ENCODE measurements at regions not wholly inside any gene's neighbourhood (a gene's known extent, or its start where the extent isn't known, plus 50 kb on each side); places are given as distances from the start of the nearest gene placed in this dataset.

DNA sequence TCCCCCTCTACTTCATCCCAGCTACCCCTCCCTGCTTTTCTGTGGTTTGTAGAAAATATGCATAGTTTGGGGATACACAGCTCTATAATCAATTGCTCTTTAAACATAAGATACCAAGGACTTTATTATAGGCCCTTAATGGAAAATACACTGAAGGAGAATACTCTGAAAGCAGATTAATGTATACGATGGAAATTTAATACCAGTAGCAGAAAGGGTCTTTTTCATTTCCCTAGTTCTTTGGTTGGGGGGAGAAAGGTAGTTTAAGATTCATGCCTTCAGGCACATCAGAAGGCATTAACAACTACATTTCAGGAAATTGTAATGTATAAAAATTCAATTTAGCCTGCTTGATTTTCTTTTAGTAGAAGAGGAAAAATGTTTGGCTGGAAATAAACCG, 452.9 kb upstream of the ZNF608 start:
- TF ChIP-seq, protein P1, sequence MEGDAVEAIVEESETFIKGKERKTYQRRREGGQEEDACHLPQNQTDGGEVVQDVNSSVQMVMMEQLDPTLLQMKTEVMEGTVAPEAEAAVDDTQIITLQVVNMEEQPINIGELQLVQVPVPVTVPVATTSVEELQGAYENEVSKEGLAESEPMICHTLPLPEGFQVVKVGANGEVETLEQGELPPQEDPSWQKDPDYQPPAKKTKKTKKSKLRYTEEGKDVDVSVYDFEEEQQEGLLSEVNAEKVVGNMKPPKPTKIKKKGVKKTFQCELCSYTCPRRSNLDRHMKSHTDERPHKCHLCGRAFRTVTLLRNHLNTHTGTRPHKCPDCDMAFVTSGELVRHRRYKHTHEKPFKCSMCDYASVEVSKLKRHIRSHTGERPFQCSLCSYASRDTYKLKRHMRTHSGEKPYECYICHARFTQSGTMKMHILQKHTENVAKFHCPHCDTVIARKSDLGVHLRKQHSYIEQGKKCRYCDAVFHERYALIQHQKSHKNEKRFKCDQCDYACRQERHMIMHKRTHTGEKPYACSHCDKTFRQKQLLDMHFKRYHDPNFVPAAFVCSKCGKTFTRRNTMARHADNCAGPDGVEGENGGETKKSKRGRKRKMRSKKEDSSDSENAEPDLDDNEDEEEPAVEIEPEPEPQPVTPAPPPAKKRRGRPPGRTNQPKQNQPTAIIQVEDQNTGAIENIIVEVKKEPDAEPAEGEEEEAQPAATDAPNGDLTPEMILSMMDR (IDR thresholded peaks at IDR 0.05), result no peak
- TF ChIP-seq POLR2A (IDR thresholded peaks at IDR 0.05; ENCODE audit: low read depth) (no peak), POLR2AphosphoS5 (IDR thresholded peaks at IDR 0.05) (no peak), EP300 (IDR thresholded peaks at IDR 0.05) (no peak)

All from esophagus muscularis mucosa (tissue), 4 donors.